ENCODE measurements at regions not wholly inside any gene's neighbourhood (a gene's known extent, or its start where the extent isn't known, plus 50 kb on each side); places are given as distances from the start of the nearest gene placed in this dataset.

- Histone ChIP-seq H3K27me3 (no peaks in the 10 kb centered on the region), H3K4me1 (no peaks in the 10 kb centered on the region), H3K79me2 (ENCODE audit: low read depth) (no peaks in the 10 kb centered on the region), H3K9me3 (ENCODE audit: low read depth) (no peaks in the 10 kb centered on the region), H3F3A (ENCODE audit: low read depth) (no peaks in the 10 kb centered on the region), H4K20me1 (ENCODE audit: low read depth) (no peaks in the 10 kb centered on the region), H2AFZ (replicated peaks) (no peak overlapping the region), H3K27ac (no peak overlapping the region), H3K4me2 (no peak overlapping the region), H3K36me3 (no peaks in the 10 kb centered on the region), H3K9ac (no peak overlapping the region), H3K4me3 (no peak overlapping the region)
- H3K27me3 Mint-ChIP-seq (ENCODE audit: insufficient read depth, low read depth) = peaks cover 6% of the 10 kb centered on the region
- TF ChIP-seq EZH2 (IDR thresholded peaks at IDR 0.05) (no peak), EZH2phosphoT487 (IDR thresholded peaks at IDR 0.05) (no peak), CTCF (IDR thresholded peaks at IDR 0.05) (no peak)
- peaks cover 13% of the 10 kb centered on the region for H3K9me3 Mint-ChIP-seq
- no peak for DNase-seq (ENCODE audit: low spot score)
- peaks cover 4% of the 10 kb centered on the region for H3K4me1 Mint-ChIP-seq
- no peak overlapping the region for H3K4me3 Mint-ChIP-seq
- H3K27ac Mint-ChIP-seq = no peak overlapping the region
- no peaks in the 10 kb centered on the region for H3K36me3 Mint-ChIP-seq
These were observed 218.7 kb upstream of the TACR3 start for GRCh38 chr4:103938488-103938887.

GRCh38 chr4:103936653-103937145 lies 216.9 kb upstream of the TACR3 start:
- Histone ChIP-seq H3K36me3 (no peaks in the 10 kb centered on the region), H3K27ac (no peak overlapping the region), H4K20me1 (ENCODE audit: low read depth) (no peaks in the 10 kb centered on the region), H3K9me3 (ENCODE audit: low read depth) (no peaks in the 10 kb centered on the region), H3K4me1 (no peaks in the 10 kb centered on the region), H3K4me2 (no peak overlapping the region), H3K79me2 (ENCODE audit: low read depth) (no peaks in the 10 kb centered on the region), H3K4me3 (no peak overlapping the region), H3F3A (ENCODE audit: low read depth) (no peaks in the 10 kb centered on the region), H2AFZ (replicated peaks) (no peak overlapping the region), H3K27me3 (no peaks in the 10 kb centered on the region), H3K9ac (no peak overlapping the region)
- Mint-ChIP-seq H3K36me3 (no peaks in the 10 kb centered on the region), H3K9me3 (peaks cover 13% of the 10 kb centered on the region), H3K27ac (no peak overlapping the region), H3K4me1 (peaks cover 4% of the 10 kb centered on the region), H3K4me3 (no peak overlapping the region), H3K27me3 (ENCODE audit: insufficient read depth, low read depth) (peaks cover 6% of the 10 kb centered on the region)
- no peak for DNase-seq (ENCODE audit: low spot score)
- TF ChIP-seq EZH2 (IDR thresholded peaks at IDR 0.05) (no peak), CTCF (IDR thresholded peaks at IDR 0.05) (no peak), EZH2phosphoT487 (IDR thresholded peaks at IDR 0.05) (no peak)

- TF ChIP-seq CTCF (IDR thresholded peaks at IDR 0.05) (peak; percentile 87), EZH2 (IDR thresholded peaks at IDR 0.05) (no peak)
- Histone ChIP-seq H2AFZ (replicated peaks) (no peak overlapping the region), H3K4me1 (no peaks in the 10 kb centered on the region), H3K27ac (no peak overlapping the region), H3K9ac (no peak overlapping the region), H3K9me3 (ENCODE audit: low read depth) (no peaks in the 10 kb centered on the region), H3K27me3 (no peaks in the 10 kb centered on the region), H4K20me1 (ENCODE audit: low read depth) (no peaks in the 10 kb centered on the region), H3F3A (ENCODE audit: low read depth) (no peaks in the 10 kb centered on the region), H3K4me3 (no peak overlapping the region), H3K36me3 (no peaks in the 10 kb centered on the region), H3K4me2 (no peak overlapping the region), H3K79me2 (ENCODE audit: low read depth) (no peaks in the 10 kb centered on the region)
- Mint-ChIP-seq H3K36me3 (no peaks in the 10 kb centered on the region), H3K27me3 (ENCODE audit: insufficient read depth, low read depth) (peaks cover 6% of the 10 kb centered on the region), H3K4me1 (peaks cover 4% of the 10 kb centered on the region), H3K27ac (no peak overlapping the region), H3K9me3 (peaks cover 13% of the 10 kb centered on the region), H3K4me3 (no peak overlapping the region)
- peak; percentile 72 for DNase-seq (ENCODE audit: low spot score)
These were observed 214.5 kb upstream of the TACR3 start for GRCh38 chr4:103934178-103934789.

All from neural progenitor cell (in vitro differentiated cells).